ENCODE measurements at regions not wholly inside any gene's neighbourhood (a gene's known extent, or its start where the extent isn't known, plus 50 kb on each side); places are given as distances from the start of the nearest gene placed in this dataset.

GRCh38 chr4:97404876-97405523 lies 738.3 kb downstream of the STPG2 start:
- Histone ChIP-seq H3K36me3 (ENCODE audit: control insufficient read depth, insufficient read depth, low read length) (no peaks in the 10 kb centered on the region), H3K56ac (ENCODE audit: extremely low read depth, insufficient read depth, low read length) (no peak overlapping the region), H4K5ac (ENCODE audit: low read depth, low read length) (no peak overlapping the region), H3K23ac (ENCODE audit: low read depth, low read length) (no peak overlapping the region), H3K4me1 (ENCODE audit: control insufficient read depth, insufficient read depth, low read length) (no peaks in the 10 kb centered on the region), H2AK5ac (ENCODE audit: low read depth, low read length) (no peak overlapping the region), H3K14ac (replicated peaks; ENCODE audit: low read depth, low read length) (no peak overlapping the region), H2BK20ac (ENCODE audit: low read depth, low read length) (no peak overlapping the region), H3K4me2 (ENCODE audit: low read depth, low read length) (no peak overlapping the region), H3K9me3 (ENCODE audit: control insufficient read depth, insufficient read depth, low read length) (peaks cover 7% of the 10 kb centered on the region), H4K91ac (ENCODE audit: insufficient read depth, low read depth, low read length) (no peak overlapping the region), H3K4me3 (ENCODE audit: insufficient read depth, low read depth, low read length) (no peak overlapping the region), H3K27ac (ENCODE audit: insufficient read depth, low read length) (no peak overlapping the region), H3K9ac (ENCODE audit: low read depth, low read length) (no peak overlapping the region), H3K27me3 (ENCODE audit: control insufficient read depth, insufficient read depth, low read length) (no peaks in the 10 kb centered on the region), H2AK9ac (replicated peaks; ENCODE audit: low read depth, low read length, poor library complexity) (no peak overlapping the region), H3K9me1 (ENCODE audit: insufficient read depth, low read length) (no peaks in the 10 kb centered on the region), H4K8ac (ENCODE audit: low read depth in 2 of 2, low read length in 2 of 2) (no peak overlapping the region), H2BK5ac (ENCODE audit: low read depth, low read length, poor library complexity, severe bottlenecking) (no peak overlapping the region), H4K20me1 (ENCODE audit: insufficient read depth, low read length) (no peaks in the 10 kb centered on the region), H3K18ac (ENCODE audit: low read depth, low read length) (no peak overlapping the region), H2BK15ac (ENCODE audit: low read depth, low read length) (no peak overlapping the region), H2AFZ (replicated peaks; ENCODE audit: low read length, poor library complexity) (no peak overlapping the region), H3K4ac (ENCODE audit: low read depth, low read length) (no peak overlapping the region), H2BK120ac (ENCODE audit: low read depth, low read length) (no peak overlapping the region), H3K79me1 (ENCODE audit: low read depth in 1 of 2, low read length in 2 of 2) (no peaks in the 10 kb centered on the region)
- POLR2A ChIA-PET (ENCODE audit: unreplicated experiment), result no interaction called here
- intact Hi-C loops (cut with micrococcal nuclease) (no loop called here), in situ Hi-C loops (cut with MboI; ENCODE audit: low sequenced_read_pairs) (no loop called here), dilution Hi-C loops (cut with HindIII; ENCODE audit: low sequenced_read_pairs, unreplicated experiment) (no loop called here)
- BruUV-seq (replicated peaks), result no TSS peak
- CTCF ChIA-PET, result no interaction called here
- TF ChIP-seq CEBPB (IDR thresholded peaks at IDR 0.05; ENCODE audit: low read depth, low read length) (no peak), RCOR1 (IDR thresholded peaks at IDR 0.05; ENCODE audit: insufficient replicate concordance, low read length) (no peak), MXI1 (IDR thresholded peaks at IDR 0.05; ENCODE audit: borderline replicate concordance, low read depth, low read length) (no peak), RFX5 (IDR thresholded peaks at IDR 0.05; ENCODE audit: low read depth, low read length) (no peak), USF2 (IDR thresholded peaks at IDR 0.05; ENCODE audit: low read depth, low read length) (no peak), CHD1 (IDR thresholded peaks at IDR 0.05; ENCODE audit: low read depth, low read length) (no peak), MAFK (IDR thresholded peaks at IDR 0.05; ENCODE audit: low read depth, low read length) (no peak), SMC3 (IDR thresholded peaks at IDR 0.05; ENCODE audit: low read depth, low read length) (no peak), RAD21 (IDR thresholded peaks at IDR 0.05; ENCODE audit: low read length) (no peak), FOS (IDR thresholded peaks at IDR 0.05; ENCODE audit: low read depth, low read length) (no peak), POLR2A (IDR thresholded peaks at IDR 0.05; ENCODE audit: low read depth, low read length) (no peak), MAZ (IDR thresholded peaks at IDR 0.05; ENCODE audit: borderline replicate concordance, low read depth, low read length) (no peak), NFE2L2 (IDR thresholded peaks at IDR 0.05; ENCODE audit: low read depth, low read length) (no peak), ELK1 (IDR thresholded peaks at IDR 0.05; ENCODE audit: borderline replicate concordance, low read depth, low read length) (no peak)
- ATAC-seq (ENCODE audit: low read depth) (no peak), DNase-seq (no peak)
- 40% methylated on average over 1 of the region's 5 CpGs; no CpG with 5 or more reads in 1 of the 2 experiments for WGBS, 2 experiments (ENCODE audit: extremely low coverage in 2 of 2, insufficient read length in 1 of 2)
